ENCODE measurements at regions not wholly inside any gene's neighbourhood (a gene's known extent, or its start where the extent isn't known, plus 50 kb on each side); places are given as distances from the start of the nearest gene placed in this dataset.

DNA sequence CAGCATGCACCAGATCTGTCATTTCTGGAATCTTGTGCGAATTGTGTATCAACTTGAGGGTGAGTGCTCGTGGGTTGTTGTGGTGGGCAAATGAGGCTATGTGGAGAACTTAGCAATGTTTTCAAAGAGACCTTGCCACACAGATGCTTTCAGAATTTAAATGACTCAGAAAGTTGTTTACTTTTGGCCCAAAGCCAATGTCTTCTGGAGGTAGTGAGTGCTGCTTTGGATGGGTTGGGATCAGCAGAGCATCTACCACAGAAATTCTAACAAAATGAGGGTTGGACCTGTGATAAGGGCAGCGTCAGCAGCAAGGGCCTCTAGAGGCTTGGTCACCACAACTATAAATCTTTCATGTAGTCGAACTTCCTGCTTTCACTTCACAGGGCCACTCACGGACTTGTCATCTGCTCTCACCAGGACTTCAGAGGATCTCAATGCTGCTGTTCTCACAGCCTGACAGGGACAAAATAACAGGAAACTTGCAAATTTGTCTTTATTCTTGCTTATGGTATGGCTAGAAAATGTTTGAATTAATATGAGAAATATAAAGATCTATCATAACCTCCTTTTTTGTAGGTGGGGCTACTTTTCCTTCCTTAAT is 111.4 kb downstream of the DACT1 start:
- Histone ChIP-seq H3K9me3 (ENCODE audit: low read length) (no peaks in the 10 kb centered on the region), H3K79me2 (replicated peaks; ENCODE audit: insufficient read depth, low read length) (no peaks in the 10 kb centered on the region), H3K4me3 (ENCODE audit: low read length) (no peak overlapping the region), H4K20me1 (ENCODE audit: insufficient read depth) (no peaks in the 10 kb centered on the region), H3K4me2 (ENCODE audit: low read length) (no peak overlapping the region), H3K9me2 (ENCODE audit: insufficient read depth, low read length) (no peaks in the 10 kb centered on the region), H3K9ac (ENCODE audit: low read length) (no peak overlapping the region), H2AFZ (ENCODE audit: low read depth, low read length) (no peak overlapping the region), H3K27ac (ENCODE audit: low read length) (no peak overlapping the region), H3K27me3 (ENCODE audit: insufficient read depth, low read depth, low read length) (no peaks in the 10 kb centered on the region), H3K36me3 (ENCODE audit: insufficient read depth, low read length) (no peaks in the 10 kb centered on the region), H3F3A (ENCODE audit: insufficient read depth, low read length, poor library complexity, severe bottlenecking) (no peaks in the 10 kb centered on the region)
- no peak for TF ChIP-seq RAD21 (conservative IDR thresholded peaks at IDR 0.05)
- TF ChIP-seq MXI1 (conservative IDR thresholded peaks at IDR 0.05; ENCODE audit: poor library complexity, severe bottlenecking), result no peak
- no peak for TF ChIP-seq REST (IDR thresholded peaks at IDR 0.05; ENCODE audit: borderline replicate concordance)
- TF ChIP-seq EP300 (conservative IDR thresholded peaks at IDR 0.05; ENCODE audit: poor library complexity, severe bottlenecking), result no peak

DNA sequence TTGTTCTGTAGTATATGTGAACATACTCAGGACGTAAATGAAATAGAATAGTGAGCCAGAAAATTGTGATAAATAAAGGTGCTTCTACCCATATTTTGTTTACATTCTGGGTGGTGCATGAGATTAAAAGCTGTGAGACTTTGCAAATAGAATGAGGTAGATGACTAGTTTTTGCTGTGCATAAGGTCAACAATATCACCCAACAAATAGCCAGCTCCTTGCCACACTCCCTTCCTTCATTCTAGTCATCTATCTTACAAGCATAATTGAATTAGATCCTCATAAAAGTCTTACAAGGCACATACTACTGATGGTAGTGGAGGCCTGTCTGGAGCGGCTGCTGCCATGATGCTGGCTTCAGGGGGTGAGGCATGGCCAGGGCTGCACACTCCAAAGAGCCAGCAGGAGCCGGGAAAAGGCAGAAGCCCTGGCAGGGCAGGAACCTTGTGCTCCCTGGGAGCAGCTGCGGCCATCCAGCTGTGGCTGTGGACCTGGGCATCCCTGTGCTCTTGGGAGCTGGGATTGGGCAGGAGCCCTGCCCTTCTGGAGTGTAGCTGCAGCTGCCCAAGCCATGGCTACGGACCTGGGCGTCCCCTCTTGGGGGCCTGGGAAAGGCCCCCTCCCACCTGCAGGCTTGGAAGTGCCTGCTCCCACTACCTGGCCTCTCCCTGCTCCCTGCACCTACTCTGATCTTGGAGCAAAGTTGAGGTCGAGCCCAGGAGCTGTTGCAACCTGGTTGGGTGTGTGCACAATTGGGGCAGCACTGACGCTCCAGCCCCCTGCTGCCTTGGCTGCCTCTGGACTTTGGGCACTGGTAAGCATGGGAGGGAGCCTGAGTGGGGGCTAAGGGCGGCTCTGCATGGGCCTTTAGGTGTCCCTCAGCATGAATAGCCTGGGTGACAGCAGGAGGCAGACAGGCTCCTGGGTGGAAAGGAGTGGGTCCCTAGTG is 112.8 kb downstream of the DACT1 start:
- Histone ChIP-seq H3K9me3 (ENCODE audit: low read length) (no peaks in the 10 kb centered on the region), H3K36me3 (ENCODE audit: insufficient read depth, low read length) (no peaks in the 10 kb centered on the region), H3K4me2 (ENCODE audit: low read length) (no peak overlapping the region), H3F3A (ENCODE audit: insufficient read depth, low read length, poor library complexity, severe bottlenecking) (no peaks in the 10 kb centered on the region), H4K20me1 (ENCODE audit: insufficient read depth) (no peaks in the 10 kb centered on the region), H3K79me2 (replicated peaks; ENCODE audit: insufficient read depth, low read length) (no peaks in the 10 kb centered on the region), H3K9ac (ENCODE audit: low read length) (no peak overlapping the region), H3K4me3 (ENCODE audit: low read length) (no peak overlapping the region), H2AFZ (ENCODE audit: low read depth, low read length) (no peak overlapping the region), H3K9me2 (ENCODE audit: insufficient read depth, low read length) (no peaks in the 10 kb centered on the region), H3K27me3 (ENCODE audit: insufficient read depth, low read depth, low read length) (no peaks in the 10 kb centered on the region), H3K27ac (ENCODE audit: low read length) (no peak overlapping the region)
- TF ChIP-seq SMC3 (conservative IDR thresholded peaks at IDR 0.05; ENCODE audit: poor library complexity), result no peak
- no peak for TF ChIP-seq EP300 (conservative IDR thresholded peaks at IDR 0.05; ENCODE audit: poor library complexity, severe bottlenecking)
- TF ChIP-seq RAD21 (conservative IDR thresholded peaks at IDR 0.05), result no peak
- TF ChIP-seq POLR2AphosphoS5 (IDR thresholded peaks at IDR 0.05), result no peak
- no peak for TF ChIP-seq MXI1 (conservative IDR thresholded peaks at IDR 0.05; ENCODE audit: poor library complexity, severe bottlenecking)
- TF ChIP-seq CTCF (IDR thresholded peaks at IDR 0.05; ENCODE audit: poor library complexity, severe bottlenecking), result no peak
- TF ChIP-seq EZH2 (IDR thresholded peaks at IDR 0.05; ENCODE audit: borderline replicate concordance, insufficient read depth, low read length, poor library complexity, severe bottlenecking), result no peak
- TF ChIP-seq REST (IDR thresholded peaks at IDR 0.05; ENCODE audit: borderline replicate concordance), result no peak
- TF ChIP-seq TAF1 (IDR thresholded peaks at IDR 0.05; ENCODE audit: low read depth), result no peak
